CD14-positive monocyte (primary cell): ENCODE measurements at regions not wholly inside any gene's neighbourhood (a gene's known extent, or its start where the extent isn't known, plus 50 kb on each side); places are given as distances from the start of the nearest gene placed in this dataset.

Experiments
- DNase-seq, 3 donors: peaks; one replicate each; pipeline ENCODE4 v3.0.0-alpha.2; 2011 to 2022
- H2AFZ ChIP-seq: 2 replicates; pipeline ENCODE4 v1.6.0; 2012; ENCODE audit warnings: mild to moderate bottlenecking, low read depth, low read length, inconsistent platforms; ENCODE audit not compliant: insufficient read depth, poor library complexity, severe bottlenecking
- H3K27ac ChIP-seq, 2 donors: 1 replicate in 1 of 2; 2 replicates in 1 of 2; pipeline ENCODE4 v1.5.1; 2012 to 2013; ENCODE audit warnings: low read length in 2 of 2, control low read depth in 1 of 2, inconsistent platforms in 1 of 2, low read depth in 1 of 2, mild to moderate bottlenecking in 1 of 2
- H3K27me3 ChIP-seq, 2 donors: one replicate each; pipeline versions ENCODE4 v1.6.0 to v1.6.1; 2011 to 2013; ENCODE audit warnings: low read length in 2 of 2; ENCODE audit not compliant: control insufficient read depth in 2 of 2, insufficient read depth in 2 of 2
- H3K36me3 ChIP-seq, 2 donors: replicated peaks in 1 of 2; 1 replicate in 1 of 2; 2 replicates in 1 of 2; pipeline versions ENCODE4 v1.5.1 to v1.6.1; 2012 to 2013; ENCODE audit warnings: low read length in 2 of 2, control low read depth in 1 of 2, inconsistent platforms in 1 of 2, mild to moderate bottlenecking in 1 of 2; ENCODE audit not compliant: insufficient read depth in 2 of 2, control insufficient read depth in 1 of 2
- H3K4me1 ChIP-seq, 2 donors: 1 replicate in 1 of 2; 2 replicates in 1 of 2; pipeline versions ENCODE4 v1.5.1 to v1.6.1; 2012 to 2013; ENCODE audit warnings: low read length in 2 of 2, control low read depth in 1 of 2, inconsistent platforms in 1 of 2, mild to moderate bottlenecking in 1 of 2, moderate library complexity in 1 of 2; ENCODE audit not compliant: insufficient read depth in 2 of 2, control insufficient read depth in 1 of 2
- H3K4me2 ChIP-seq: replicated peaks from 2 replicates; pipeline ENCODE3; 2012; ENCODE audit warnings: low read length, moderate library complexity, mild to moderate bottlenecking; ENCODE audit not compliant: poor library complexity, severe bottlenecking; ENCODE audit errors: extremely low read depth
- H3K4me3 ChIP-seq, 3 experiments: fragments of 200-600 bp in 1 of 3; sonication (generic) in 1 of 3; replicated peaks in 1 of 3; 1 replicate in 2 of 3; 2 replicates in 1 of 3; pipeline ENCODE4 v1.5.1; 2011 to 2013; ENCODE audit warnings: low read length in 3 of 3, mild to moderate bottlenecking in 3 of 3, control low read depth in 2 of 3, low read depth in 2 of 3, inconsistent platforms in 1 of 3, moderate library complexity in 1 of 3
- H3K79me2 ChIP-seq: 2 replicates; pipeline ENCODE4 v1.6.0; 2012; ENCODE audit warnings: mild to moderate bottlenecking, control low read depth, inconsistent platforms, low read length, moderate library complexity; ENCODE audit not compliant: insufficient read depth
- H3K9ac ChIP-seq: 2 replicates; pipeline ENCODE4 v1.6.0; 2017; ENCODE audit warnings: low read length, mild to moderate bottlenecking; ENCODE audit not compliant: insufficient read depth, poor library complexity, severe bottlenecking
- H3K9me3 ChIP-seq, 2 donors: replicated peaks in 1 of 2; 1 replicate in 1 of 2; 2 replicates in 1 of 2; pipeline versions ENCODE4 v1.5.1 to v1.6.1; 2012 to 2013; ENCODE audit warnings: low read length in 2 of 2, control low read depth in 1 of 2; ENCODE audit not compliant: control insufficient read depth in 1 of 2, insufficient read depth in 1 of 2
- H4K20me1 ChIP-seq: 2 replicates; pipeline ENCODE4 v1.6.0; 2012; ENCODE audit warnings: mild to moderate bottlenecking, low read length, control low read depth, moderate library complexity; ENCODE audit not compliant: insufficient read depth
- H3K27ac Mint-ChIP-seq, 7 donors: one replicate each; pipeline ENCODE4 v1.8.0; 2020; ENCODE audit warnings: mild to moderate bottlenecking in 7 of 7, mixed read lengths in 7 of 7, moderate library complexity in 6 of 7, inconsistent platforms in 2 of 7
- H3K27me3 Mint-ChIP-seq, 3 donors: one replicate each; pipeline ENCODE4 v1.8.0; 2021 to 2022; ENCODE audit warnings: low read depth in 3 of 3, mild to moderate bottlenecking in 3 of 3, mixed read lengths in 3 of 3, moderate library complexity in 3 of 3, inconsistent platforms in 1 of 3
- H3K36me3 Mint-ChIP-seq, 2 donors: one replicate each; pipeline ENCODE4 v1.8.0; 2020; ENCODE audit warnings: mixed read lengths in 2 of 2, inconsistent platforms in 1 of 2, mild to moderate bottlenecking in 1 of 2
- H3K4me1 Mint-ChIP-seq: one replicate; pipeline ENCODE4 v1.8.0; 2020; ENCODE audit warnings: mild to moderate bottlenecking, mixed read lengths
- H3K4me3 Mint-ChIP-seq, 2 donors: one replicate each; pipeline ENCODE4 v1.8.0; 2020; ENCODE audit warnings: mild to moderate bottlenecking in 2 of 2, mixed read lengths in 2 of 2, moderate library complexity in 1 of 2
- H3K9me3 Mint-ChIP-seq, 7 donors: one replicate each; pipeline ENCODE4 v1.8.0; 2020 to 2022; ENCODE audit warnings: mixed read lengths in 7 of 7, mild to moderate bottlenecking in 6 of 7, moderate library complexity in 6 of 7, inconsistent platforms in 2 of 7
- CTCF ChIP-seq: fragments of 200-600 bp; IDR thresholded peaks from one replicate; pipeline ENCODE4 v1.8.0; 2022; ENCODE audit warnings: antibody characterized with exemption, mild to moderate bottlenecking
- WGBS: methylation state at CpG from one replicate; pipeline ENCODE4 v1.1.5; 2013; ENCODE audit warnings: missing lambda C conversion rate; ENCODE audit not compliant: insufficient coverage; 5-methylcytosine and 5-hydroxymethylcytosine counted together
- intact Hi-C, 2 donors: fragments of 100-400 bp; cut with micrococcal nuclease; formaldehyde crosslinking; loops; one replicate each; pipeline versions ENCODE4 v1.15.0 to v1.15.1; 2023

GRCh38 chr1:23632479-23633160 is 59.0 kb upstream of the RPL11 start:
- intact Hi-C loops, result no loop called here
- H3K36me3 ChIP-seq, result no peaks in the 10 kb centered on the region

GRCh38 chr1:23629708-23630290 is 61.8 kb upstream of the RPL11 start:
- H3K9ac ChIP-seq, result no peak overlapping the region
- Mint-ChIP-seq H3K27ac (peak overlapping the region in 1 of 7 donors; percentile 35), H3K4me1 (peaks cover 5% of the 10 kb centered on the region), H3K4me3 (no peak overlapping the region), H3K36me3 (no peaks in the 10 kb centered on the region), H3K27me3 (peaks cover 7 to 13% (median 11%) of the 10 kb centered on the region in 3 donors), H3K9me3 (peaks cover 0 to 3% (median 0%) of the 10 kb centered on the region in 7 donors)
- no peak overlapping the region for H3K4me2 ChIP-seq
- H3K27me3 ChIP-seq, result no peaks in the 10 kb centered on the region
- whole genome bisulfite sequencing, result 94% methylated on average over 2 of the region's 4 CpGs
- intact Hi-C loops, result no loop called here
- H3K27ac ChIP-seq, result no peak overlapping the region
- no peak overlapping the region for H2AFZ ChIP-seq
- H3K4me1 ChIP-seq, result no peaks in the 10 kb centered on the region
- H3K79me2 ChIP-seq, result no peaks in the 10 kb centered on the region
- TF ChIP-seq CTCF, result no peak
- H3K4me3 ChIP-seq, result no peak overlapping the region
- H3K9me3 ChIP-seq, result no peaks in the 10 kb centered on the region
- no peaks in the 10 kb centered on the region for H3K36me3 ChIP-seq
- no peak for DNase-seq
- H4K20me1 ChIP-seq, result no peaks in the 10 kb centered on the region

More at GRCh38 chr1:23632479-23633160, 59.0 kb upstream of the RPL11 start:
- Mint-ChIP-seq H3K9me3 (peaks cover 0 to 2% (median 0%) of the 10 kb centered on the region in 7 donors), H3K4me3 (no peak overlapping the region), H3K36me3 (no peaks in the 10 kb centered on the region), H3K4me1 (peaks cover 15% of the 10 kb centered on the region), H3K27me3 (peaks cover 8 to 22% (median 15%) of the 10 kb centered on the region in 3 donors), H3K27ac (no peak overlapping the region)
- Histone ChIP-seq H3K4me1 (peaks cover 4 to 6% of the 10 kb centered on the region in 2 donors), H4K20me1 (no peaks in the 10 kb centered on the region), H3K9ac (no peak overlapping the region), H3K4me3 (no peak overlapping the region), H2AFZ (no peak overlapping the region), H3K27me3 (no peaks in the 10 kb centered on the region), H3K27ac (no peak overlapping the region), H3K79me2 (no peaks in the 10 kb centered on the region), H3K9me3 (no peaks in the 10 kb centered on the region), H3K4me2 (no peak overlapping the region)
- DNase-seq, result no peak
- WGBS, result 100% methylated on average over 1 of the region's 2 CpGs
- no peak for TF ChIP-seq CTCF
